Anterior cingulate cortex (tissue), 58 donors: ENCODE measurements at regions not wholly inside any gene's neighbourhood (a gene's known extent, or its start where the extent isn't known, plus 50 kb on each side); places are given as distances from the start of the nearest gene placed in this dataset.

Experiments
- DNase-seq, 58 donors: peaks; one replicate each; lab custom pipeline; 2025; lab: John Stamatoyannopoulos, UW

GRCh38 chr11:79940974-79941735 lies 500.3 kb upstream of the TENM4 start:
- no peak for DNase-seq

DNA sequence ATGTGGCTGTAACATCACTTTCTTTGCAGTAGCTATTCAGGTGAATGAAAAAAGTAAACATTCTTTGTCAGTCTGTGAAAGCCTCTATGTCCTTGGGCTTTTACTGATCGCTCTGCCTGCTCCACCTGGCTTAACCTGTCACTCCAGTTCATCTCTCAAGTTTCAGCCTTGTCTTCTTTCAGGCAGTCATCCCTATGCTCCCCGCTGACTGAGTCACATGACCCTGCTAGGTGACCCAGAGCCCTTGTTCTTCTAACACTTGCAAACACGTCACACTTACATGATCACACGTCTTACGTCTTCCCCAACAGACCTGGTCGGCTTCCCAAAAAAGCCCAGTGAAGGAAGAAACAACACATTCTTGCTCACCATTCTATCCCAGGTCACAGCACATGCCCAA lies 499.3 kb upstream of the TENM4 start:
- DNase-seq = no peak

- no peak for DNase-seq
These were observed 498.3 kb upstream of the TENM4 start for GRCh38 chr11:79939111-79939510.

DNA sequence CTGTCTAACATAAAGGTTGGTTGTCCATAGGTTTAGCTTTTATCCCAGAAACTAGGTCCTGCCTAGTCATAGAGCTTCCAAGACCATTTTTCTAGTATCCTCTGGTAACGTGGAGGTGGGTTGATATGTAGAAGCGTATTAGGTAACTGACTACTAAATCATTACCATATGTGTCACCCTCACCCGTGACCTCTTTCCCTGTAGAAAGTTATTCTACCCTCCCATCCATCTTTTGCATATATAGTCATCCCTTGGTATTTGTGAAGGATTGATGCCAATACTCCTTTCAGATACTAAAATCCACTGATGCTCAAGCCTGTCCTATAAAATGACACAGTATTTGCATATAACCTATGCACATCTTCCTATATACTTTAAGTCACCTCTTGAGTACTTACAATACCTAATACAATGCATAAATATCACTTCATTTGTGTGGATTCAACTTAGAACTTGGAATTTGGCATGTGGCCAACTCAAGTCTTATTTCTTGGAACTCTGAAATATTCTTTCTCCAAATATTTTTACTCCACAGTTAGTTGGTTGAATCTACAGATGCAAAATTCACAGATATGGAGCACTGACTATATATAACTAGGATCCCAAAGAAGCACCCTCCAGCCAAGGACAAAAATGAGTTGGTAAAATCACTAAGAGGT lies 497.0 kb upstream of the TENM4 start:
- DNase-seq = no peak

DNA sequence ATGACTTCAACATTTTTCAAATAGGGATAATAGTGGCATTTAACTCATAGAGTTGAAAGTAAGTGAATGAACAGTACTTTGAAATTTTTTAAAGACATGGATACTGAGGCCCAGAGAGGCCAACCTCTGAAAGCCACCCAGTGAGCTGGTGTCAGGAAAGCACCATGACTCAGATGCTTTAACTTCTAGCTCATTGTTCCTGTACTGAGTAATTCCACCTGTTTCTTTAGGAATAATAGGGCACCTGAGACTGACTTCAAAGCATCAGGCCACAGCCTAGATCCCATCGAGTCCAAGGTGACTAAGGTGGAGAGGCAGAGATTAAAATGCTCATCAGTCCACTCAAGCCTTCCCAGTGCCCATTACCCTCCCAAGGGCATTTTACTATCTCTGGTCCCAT lies 491.8 kb upstream of the TENM4 start:
- DNase-seq = no peak

DNA sequence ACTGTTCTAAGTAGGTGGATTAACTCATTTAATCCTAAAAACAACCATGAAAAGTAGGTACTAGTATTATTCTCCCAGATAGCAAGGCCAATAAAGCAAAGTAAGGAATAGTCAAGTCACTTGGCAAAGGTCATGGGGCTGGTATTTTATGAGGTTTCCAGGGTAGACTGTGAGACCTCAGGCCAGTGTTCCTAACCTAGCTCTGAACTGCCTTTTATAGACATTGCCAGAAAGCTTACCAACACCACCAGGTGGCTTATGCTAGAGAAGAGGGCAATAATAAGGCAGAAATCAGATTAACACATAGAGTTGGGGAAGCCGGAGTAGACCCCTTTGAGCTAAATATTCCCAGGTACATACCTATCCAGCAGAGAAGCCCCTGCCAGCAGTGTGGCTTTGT lies 490.9 kb upstream of the TENM4 start:
- DNase-seq = no peak

DNA sequence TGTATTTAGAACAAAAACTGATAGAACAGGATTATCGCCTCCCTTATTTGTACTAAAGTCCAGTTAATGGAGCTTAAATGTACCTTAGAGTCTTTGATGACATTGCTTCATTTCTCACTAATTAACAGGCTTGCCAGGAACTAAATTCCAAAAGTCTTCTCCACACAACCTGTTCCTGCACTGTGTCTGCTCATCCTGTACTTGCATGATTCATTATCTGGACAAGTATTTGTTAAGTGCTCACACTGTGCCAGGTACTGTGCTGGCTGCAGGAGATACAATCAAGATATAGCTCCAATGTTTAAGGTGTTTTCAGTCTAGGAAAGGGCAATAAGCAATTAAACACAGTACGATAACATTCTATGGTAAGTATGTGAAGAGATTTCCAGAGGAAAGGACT lies 485.9 kb upstream of the TENM4 start:
- DNase-seq = no peak

- no peak for DNase-seq
These were observed 484.7 kb upstream of the TENM4 start for GRCh38 chr11:79925570-79925969.

GRCh38 chr11:79922641-79923040 lies 481.8 kb upstream of the TENM4 start:
- DNase-seq = no peak

DNA sequence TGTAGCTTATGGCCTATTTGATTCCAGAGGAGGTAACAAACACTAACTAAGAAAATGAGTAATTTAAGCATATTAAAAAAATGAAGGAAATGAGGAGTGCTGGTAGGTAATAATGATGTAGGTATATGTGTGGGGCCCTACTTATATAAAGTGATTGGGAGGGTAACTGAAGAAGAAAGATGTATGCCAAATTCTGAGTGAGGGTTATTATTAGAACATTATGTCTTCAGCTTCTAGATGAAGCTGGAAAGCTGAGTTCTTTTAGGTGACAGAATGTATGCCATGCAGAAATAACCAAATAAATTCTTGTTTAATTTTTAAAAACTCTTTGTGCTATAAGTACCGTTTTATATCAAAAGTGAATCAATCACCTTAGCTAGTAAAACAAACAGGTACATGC lies 479.6 kb upstream of the TENM4 start:
- DNase-seq = no peak

DNA sequence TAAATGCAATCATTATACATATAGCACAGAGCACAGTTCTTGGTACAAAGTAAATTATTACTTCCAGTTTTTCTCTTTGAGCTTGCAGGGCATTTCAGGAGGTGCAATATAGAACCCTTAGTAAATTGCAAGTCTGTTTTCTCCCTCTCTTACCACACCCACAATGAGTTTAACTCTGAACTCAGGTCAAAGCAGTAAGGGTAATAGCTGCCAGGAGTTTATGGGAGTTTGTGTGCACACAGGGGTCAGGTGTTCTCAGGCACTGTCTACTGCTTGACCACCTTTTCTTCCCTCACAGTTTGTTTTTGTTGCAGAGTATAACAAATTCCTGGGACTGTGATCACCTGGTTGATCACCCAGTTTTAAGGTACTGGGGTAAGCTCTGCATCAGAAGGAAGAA lies 478.5 kb upstream of the TENM4 start:
- no peak for DNase-seq

DNA sequence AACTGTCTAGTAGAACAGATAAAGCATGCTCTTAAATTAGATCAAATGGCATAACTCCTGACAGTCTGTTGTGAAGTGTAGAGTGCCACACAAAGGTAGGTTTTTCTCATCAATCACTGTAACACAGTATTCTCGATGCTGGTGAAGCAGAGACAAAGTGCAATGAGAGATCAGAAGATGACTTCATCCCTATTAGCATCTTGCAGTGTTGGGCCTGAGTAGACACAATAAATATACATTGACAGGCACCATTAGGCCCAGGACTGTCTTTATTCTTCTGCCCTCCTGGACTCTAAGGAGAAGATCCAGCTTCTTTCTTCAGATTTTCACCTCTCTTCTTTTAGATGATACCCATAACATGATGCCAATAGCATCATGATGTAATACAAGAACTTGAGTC lies 478.0 kb upstream of the TENM4 start:
- DNase-seq = no peak

DNA sequence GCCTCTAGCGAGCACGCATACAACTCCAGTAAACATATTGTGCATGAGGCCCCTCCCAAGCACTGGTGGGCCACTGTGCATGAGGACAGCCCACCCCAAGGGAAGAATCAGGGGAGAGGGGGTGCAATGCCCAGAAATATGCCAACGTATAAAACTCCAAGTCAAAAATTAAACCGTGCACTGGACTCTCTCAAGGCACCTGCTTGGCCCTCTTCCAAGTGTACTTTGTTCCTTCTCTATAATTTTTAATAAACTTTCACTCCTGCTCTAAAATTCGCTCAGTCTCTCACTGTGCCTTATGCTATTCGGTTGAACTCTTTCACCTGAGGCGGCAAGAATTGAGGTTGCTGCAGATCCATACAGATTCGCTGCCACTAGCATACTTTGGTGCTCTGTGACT lies 465.3 kb upstream of the TENM4 start:
- DNase-seq = no peak

GRCh38 chr11:79902493-79902892 lies 461.7 kb upstream of the TENM4 start:
- DNase-seq = no peak

- DNase-seq = no peak
These were observed 457.1 kb upstream of the TENM4 start for GRCh38 chr11:79897896-79898295.

GRCh38 chr11:79896258-79896657 lies 455.4 kb upstream of the TENM4 start:
- DNase-seq = no peak

- DNase-seq = no peak
These were observed 453.3 kb upstream of the TENM4 start for GRCh38 chr11:79894111-79894510.

DNA sequence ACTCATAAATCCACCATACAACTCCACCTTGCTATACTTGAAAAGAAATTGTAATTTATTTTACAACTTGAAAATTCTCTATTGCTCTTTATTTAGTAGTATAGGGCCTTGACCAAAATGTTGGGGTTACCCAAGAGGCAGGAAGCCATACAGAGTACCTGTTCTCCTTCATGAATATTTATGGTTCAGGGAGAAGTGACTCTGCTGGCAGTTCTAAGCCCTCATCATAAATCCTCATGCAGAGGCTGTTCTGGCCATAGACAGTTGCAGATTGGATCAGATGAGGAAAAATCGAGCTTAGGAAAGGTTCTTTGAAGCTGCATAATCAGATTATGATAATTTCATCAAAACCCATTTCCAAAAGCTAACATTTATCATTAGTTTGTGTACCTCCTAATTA lies 449.4 kb upstream of the TENM4 start:
- DNase-seq = no peak

- no peak for DNase-seq
These were observed 424.1 kb upstream of the TENM4 start for GRCh38 chr11:79864882-79865281.

DNA sequence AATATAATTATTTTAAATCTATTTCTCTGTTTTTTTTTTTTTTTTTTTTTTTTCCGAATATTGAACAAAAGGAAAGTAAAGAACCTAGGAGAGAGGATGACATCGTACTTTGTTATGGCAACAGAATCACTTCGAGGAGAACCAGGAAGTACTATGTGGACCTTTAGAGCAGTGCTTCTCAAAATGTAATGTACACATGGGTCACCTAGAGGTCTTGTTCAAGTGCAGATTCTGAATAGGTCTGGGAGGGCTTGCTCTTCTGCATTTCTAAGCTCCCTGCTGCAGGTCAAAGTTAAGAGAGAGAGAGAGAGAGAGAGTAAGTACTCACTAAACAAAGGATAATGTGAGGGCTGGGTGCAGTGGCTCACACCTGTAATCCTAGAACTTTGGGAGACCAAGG lies 419.5 kb upstream of the TENM4 start:
- DNase-seq = no peak

DNA sequence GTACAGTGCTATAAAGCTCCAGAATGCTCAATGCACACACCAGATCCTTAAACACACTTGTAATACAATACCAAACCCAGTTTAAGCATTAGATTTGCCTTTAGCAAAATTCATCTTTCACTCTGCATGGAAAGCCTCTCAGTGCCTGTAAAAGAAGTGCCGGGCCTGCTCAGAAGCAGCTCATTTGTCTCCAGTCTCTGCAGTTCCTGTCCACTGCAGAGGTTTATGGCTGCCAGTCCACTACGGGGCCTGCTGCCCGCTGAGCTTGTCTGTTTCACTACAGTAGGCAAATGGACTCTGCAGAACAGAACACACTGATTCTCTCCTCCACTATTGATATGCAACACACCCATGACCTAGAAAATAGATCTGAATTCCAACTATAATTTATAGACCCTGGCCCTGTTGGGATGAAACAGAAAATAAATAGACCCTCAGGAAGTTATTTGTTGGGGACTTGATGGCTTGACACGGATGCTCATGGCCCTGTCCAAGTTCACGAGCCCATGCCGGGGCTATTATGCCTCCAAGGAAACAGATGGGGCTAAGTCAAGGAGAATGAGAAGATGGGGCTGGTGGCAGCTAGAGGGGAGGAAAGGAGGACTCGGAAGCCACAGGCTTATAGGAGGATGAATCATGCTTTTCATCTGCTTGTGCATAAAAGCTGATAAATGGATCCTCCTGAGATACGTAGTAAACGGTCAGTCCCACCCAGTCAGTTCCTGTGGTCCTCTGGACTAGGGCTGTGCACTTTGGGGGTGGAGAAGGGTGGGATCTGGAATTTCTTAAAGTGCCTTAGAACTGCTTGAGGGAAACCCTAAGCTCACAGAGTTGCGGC lies 416.8 kb upstream of the TENM4 start:
- no peak for DNase-seq

DNA sequence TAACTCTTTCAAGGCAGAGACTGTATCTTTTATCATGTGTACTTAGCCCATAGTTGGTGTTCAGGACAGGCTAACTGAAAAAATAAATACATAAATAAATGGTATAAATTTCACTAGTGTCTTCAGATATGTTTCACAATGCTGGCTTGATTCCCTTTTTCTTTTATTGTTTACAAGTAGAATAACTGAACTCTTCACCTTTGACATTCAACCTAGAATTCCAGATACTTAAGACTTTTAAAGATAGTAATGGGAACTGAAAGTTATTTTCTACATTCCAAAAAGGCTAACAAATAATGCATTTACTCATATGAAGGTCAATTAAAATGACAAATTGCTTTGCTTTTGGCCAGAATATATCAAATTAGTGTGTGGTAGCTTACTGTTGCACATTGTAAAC lies 411.3 kb upstream of the TENM4 start:
- no peak for DNase-seq
